Right lobe of liver (tissue), 4 donors: ENCODE measurements at regions not wholly inside any gene's neighbourhood (a gene's known extent, or its start where the extent isn't known, plus 50 kb on each side); places are given as distances from the start of the nearest gene placed in this dataset.

ENCODE experiments used
- CTCF ChIP-seq, 4 donors: fragments of 200-600 bp in 3 of 4; fragments of 450-650 bp in 1 of 4; IDR thresholded peaks; one replicate each; pipeline versions ENCODE4 v1.5.1 to v1.8.0; 2016 to 2022; ENCODE audit warnings: antibody characterized with exemption in 4 of 4, mild to moderate bottlenecking in 2 of 4
- POLR2A ChIP-seq: fragments of 450-650 bp; IDR thresholded peaks from one replicate; pipeline ENCODE4 v1.6.1; 2017; ENCODE audit warnings: antibody characterized with exemption, mild to moderate bottlenecking
- donor health status: DM: no; HTN: no; CAD: no.
- donor health status: DM: no; HTN: no; CAD: no.
- donor health status: DM: no; HTN: yes; CAD: no.

DNA sequence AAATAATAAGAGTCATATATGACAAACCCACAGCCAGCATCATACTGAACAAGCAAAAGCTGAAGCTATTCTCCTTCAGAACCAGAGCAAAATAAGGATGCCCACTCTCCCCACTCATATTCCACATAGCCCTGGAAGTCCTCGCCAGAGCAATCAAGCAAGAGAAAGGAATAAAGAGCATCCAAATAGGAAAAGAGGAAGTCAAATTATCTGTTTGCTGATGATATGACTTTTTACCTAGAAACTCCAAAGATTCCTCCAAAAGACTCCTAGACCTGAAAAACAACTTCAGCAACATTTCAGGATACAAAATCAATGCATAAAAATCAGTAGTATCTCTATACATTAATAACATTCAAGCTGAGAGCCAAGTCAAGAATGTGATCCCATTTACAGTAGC, 217.5 kb downstream of the ABCC12 start:
- TF ChIP-seq CTCF (IDR thresholded peaks at IDR 0.05) (no peak), POLR2A (no peak)
